Nephron progenitor cell (in vitro differentiated cells): ENCODE measurements at regions not wholly inside any gene's neighbourhood (a gene's known extent, or its start where the extent isn't known, plus 50 kb on each side); places are given as distances from the start of the nearest gene placed in this dataset.
A peak's percentile ranks its signal among the peaks of the same experiment; 100 is the strongest.
"Not testable (repeated sequence)": the region's sequence is repeated elsewhere in the genome, so short reads cannot be mapped to it uniquely, and the experiment has no call there.

Experiments used
- DNase-seq: peaks from one replicate; pipeline ENCODE4 v3.0.0; 2021
- H3K27ac Mint-ChIP-seq: 2 replicates; pipeline ENCODE4 v1.8.0; 2021; ENCODE audit warnings: mild to moderate bottlenecking, moderate library complexity, mixed read lengths
- H3K27me3 Mint-ChIP-seq: 2 replicates; pipeline ENCODE4 v1.8.0; 2021; ENCODE audit warnings: mild to moderate bottlenecking, low read depth, mixed read lengths; ENCODE audit not compliant: poor library complexity
- H3K36me3 Mint-ChIP-seq: 2 replicates; pipeline ENCODE4 v1.8.0; 2021; ENCODE audit warnings: low read depth, mixed read lengths
- H3K4me1 Mint-ChIP-seq: 2 replicates; pipeline ENCODE4 v1.8.0; 2021; ENCODE audit warnings: mixed read lengths
- H3K4me3 Mint-ChIP-seq: 2 replicates; pipeline ENCODE4 v1.8.0; 2021; ENCODE audit warnings: mild to moderate bottlenecking, moderate library complexity, mixed read lengths
- H3K9me3 Mint-ChIP-seq: 2 replicates; pipeline ENCODE4 v1.8.0; 2021; ENCODE audit warnings: mild to moderate bottlenecking, moderate library complexity, mixed read lengths
- TF ChIP-seq, protein P1 (sequence below): fragments of 200-600 bp; sonication (generic); IDR thresholded peaks from 2 replicates; pipeline ENCODE4 v1.5.0; 2021; ENCODE audit warnings: antibody characterized with exemption

DNA sequence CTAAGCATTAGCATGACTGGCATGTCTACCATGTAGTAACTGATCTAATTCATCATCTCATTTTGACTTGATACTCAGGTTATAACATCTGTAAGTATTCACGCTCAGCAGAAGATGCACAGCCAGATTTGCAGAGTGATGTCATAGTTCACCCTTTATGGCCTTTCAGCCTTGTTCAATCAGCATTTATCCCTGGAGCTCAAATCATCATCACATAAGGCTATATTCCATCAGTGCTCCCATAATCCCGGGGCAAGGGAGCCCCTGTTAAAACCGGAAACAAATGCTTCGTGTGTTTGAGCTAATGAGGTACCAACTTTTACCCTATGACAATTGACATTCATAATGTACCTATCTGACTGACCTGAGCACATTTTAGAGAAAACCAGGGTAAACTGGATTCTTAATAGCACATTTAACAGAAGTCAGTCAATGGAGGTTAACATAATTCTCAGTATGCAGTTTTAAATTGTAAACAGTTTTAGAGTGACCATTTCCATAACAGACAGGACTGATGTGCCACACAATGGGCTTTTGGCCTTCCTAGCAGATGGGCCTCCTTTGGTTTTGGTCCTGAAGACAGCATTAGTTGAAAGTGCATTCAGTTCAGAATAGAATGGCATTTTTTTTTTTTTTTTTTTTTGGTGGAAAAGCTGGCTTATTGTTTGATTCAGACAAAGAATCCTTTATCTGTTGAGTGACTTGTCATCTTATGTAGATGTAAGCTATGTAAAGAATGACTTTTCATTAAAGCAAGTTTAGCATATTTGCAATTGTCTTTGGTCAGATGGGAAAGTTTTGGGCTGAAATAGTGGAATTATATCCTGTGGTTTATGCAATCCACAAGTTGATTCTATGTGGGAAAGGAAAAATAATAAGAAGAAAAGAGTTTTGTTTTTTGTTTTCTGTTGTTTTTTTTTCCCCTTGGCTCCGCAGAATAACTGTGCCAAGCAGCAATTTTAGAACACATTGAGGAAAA is 866.0 kb upstream of the ACVR2A start:
- Mint-ChIP-seq H3K36me3 (no peaks in the 10 kb centered on the region), H3K4me3 (no peak overlapping the region), H3K27ac (no peak overlapping the region), H3K9me3 (no peaks in the 10 kb centered on the region), H3K27me3 (no peaks in the 10 kb centered on the region), H3K4me1 (peaks cover 2% of the 10 kb centered on the region)
- no peak for DNase-seq
- TF ChIP-seq, protein P1, sequence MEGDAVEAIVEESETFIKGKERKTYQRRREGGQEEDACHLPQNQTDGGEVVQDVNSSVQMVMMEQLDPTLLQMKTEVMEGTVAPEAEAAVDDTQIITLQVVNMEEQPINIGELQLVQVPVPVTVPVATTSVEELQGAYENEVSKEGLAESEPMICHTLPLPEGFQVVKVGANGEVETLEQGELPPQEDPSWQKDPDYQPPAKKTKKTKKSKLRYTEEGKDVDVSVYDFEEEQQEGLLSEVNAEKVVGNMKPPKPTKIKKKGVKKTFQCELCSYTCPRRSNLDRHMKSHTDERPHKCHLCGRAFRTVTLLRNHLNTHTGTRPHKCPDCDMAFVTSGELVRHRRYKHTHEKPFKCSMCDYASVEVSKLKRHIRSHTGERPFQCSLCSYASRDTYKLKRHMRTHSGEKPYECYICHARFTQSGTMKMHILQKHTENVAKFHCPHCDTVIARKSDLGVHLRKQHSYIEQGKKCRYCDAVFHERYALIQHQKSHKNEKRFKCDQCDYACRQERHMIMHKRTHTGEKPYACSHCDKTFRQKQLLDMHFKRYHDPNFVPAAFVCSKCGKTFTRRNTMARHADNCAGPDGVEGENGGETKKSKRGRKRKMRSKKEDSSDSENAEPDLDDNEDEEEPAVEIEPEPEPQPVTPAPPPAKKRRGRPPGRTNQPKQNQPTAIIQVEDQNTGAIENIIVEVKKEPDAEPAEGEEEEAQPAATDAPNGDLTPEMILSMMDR: no peak

DNA sequence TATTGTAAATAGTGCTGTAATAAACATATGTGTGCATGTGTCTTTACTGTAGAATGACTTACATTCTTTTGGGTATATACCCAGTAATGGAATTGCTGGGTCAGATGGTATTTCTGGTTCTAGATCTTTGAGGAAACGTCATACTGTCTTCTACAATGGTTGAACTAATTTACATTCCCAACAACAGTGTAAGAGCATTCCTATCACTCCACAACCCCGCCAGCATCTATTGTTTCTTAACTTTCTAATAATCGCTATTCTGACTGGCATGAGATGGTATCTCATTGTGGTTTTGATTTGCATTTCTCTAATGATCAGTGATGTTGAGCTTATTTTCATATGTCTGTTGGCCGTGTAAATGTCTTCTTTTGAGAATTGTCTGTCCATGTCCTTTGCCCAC is 873.8 kb upstream of the ACVR2A start:
- peaks cover 40% of the 10 kb centered on the region for H3K9me3 Mint-ChIP-seq
- not testable (repeated sequence) for H3K4me1 Mint-ChIP-seq, H3K36me3 Mint-ChIP-seq, H3K27ac Mint-ChIP-seq, DNase-seq, H3K27me3 Mint-ChIP-seq, H3K4me3 Mint-ChIP-seq

DNA sequence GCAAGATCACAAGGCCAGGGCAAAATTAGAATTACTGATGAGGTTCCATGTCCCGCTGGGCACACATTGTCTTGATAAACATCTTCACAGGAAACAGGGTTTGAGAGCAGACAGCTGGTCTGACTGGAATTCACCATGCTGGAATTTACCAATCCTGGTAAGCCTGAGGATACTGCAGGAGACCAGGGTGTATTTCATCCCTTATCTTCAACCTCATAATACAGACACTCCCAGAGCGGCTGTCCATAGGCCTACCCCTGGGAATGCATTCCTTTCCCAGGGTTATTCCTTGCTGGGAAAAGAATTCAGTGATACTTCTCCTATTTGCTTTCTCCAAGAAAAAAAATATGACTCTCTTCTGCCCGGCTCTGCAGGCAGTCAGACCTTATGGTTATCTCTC is 875.1 kb upstream of the ACVR2A start:
- H3K4me3 Mint-ChIP-seq, DNase-seq, H3K36me3 Mint-ChIP-seq, H3K4me1 Mint-ChIP-seq, H3K27me3 Mint-ChIP-seq: not testable (repeated sequence)
- peaks cover 40% of the 10 kb centered on the region for H3K9me3 Mint-ChIP-seq
- H3K27ac Mint-ChIP-seq: peak overlapping the region; percentile 78

DNA sequence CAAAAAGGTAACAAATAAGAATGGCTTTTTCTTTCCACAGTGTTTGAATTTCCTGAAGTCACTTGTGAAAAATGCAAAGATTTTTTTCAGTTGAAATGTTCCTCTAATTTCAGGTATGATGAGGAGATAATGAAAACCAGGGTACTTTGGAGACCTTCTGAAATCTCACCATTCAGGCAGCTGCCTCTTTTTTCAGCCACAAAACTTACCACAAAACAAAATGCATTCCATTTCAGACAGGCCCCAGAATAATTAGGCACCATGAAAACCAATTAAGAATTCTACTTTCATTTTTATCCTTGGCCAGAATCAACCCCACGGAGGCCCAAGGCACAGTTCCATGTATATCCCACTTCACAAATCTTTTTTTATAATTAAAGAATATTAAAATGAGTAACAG is 880.3 kb upstream of the ACVR2A start:
- H3K4me1 Mint-ChIP-seq: no peaks in the 10 kb centered on the region
- H3K9me3 Mint-ChIP-seq: peaks cover 12% of the 10 kb centered on the region
- no peak overlapping the region for H3K27ac Mint-ChIP-seq
- no peak overlapping the region for H3K4me3 Mint-ChIP-seq
- TF ChIP-seq, protein P1: no peak
- H3K27me3 Mint-ChIP-seq: no peaks in the 10 kb centered on the region
- DNase-seq: no peak
- no peaks in the 10 kb centered on the region for H3K36me3 Mint-ChIP-seq

DNA sequence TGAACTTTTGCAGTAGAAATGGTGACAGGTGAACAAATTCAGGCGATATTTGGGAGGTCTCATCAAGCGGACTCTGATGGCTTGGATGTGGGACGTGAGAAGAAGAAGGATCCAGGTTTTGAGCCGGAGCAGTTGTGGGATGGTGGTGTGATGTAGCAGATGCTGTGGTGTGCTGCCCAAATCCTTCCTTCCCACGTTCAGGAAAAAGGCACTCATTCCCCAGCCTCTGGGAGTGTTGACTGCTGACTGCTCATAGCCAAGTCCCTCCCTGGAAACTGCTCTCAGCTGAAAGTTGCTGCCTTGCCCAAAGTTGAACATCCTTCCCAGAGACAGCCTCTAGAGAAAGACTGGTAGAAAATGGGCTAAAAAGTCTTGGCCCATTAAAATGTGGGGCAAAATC is 890.3 kb upstream of the ACVR2A start:
- no peak overlapping the region for H3K4me3 Mint-ChIP-seq
- H3K36me3 Mint-ChIP-seq: no peaks in the 10 kb centered on the region
- DNase-seq: no peak
- peaks cover 6% of the 10 kb centered on the region for H3K9me3 Mint-ChIP-seq
- H3K27me3 Mint-ChIP-seq: peaks cover 9% of the 10 kb centered on the region
- peaks cover 11% of the 10 kb centered on the region for H3K4me1 Mint-ChIP-seq
- no peak overlapping the region for H3K27ac Mint-ChIP-seq
- TF ChIP-seq, protein P1: no peak

DNA sequence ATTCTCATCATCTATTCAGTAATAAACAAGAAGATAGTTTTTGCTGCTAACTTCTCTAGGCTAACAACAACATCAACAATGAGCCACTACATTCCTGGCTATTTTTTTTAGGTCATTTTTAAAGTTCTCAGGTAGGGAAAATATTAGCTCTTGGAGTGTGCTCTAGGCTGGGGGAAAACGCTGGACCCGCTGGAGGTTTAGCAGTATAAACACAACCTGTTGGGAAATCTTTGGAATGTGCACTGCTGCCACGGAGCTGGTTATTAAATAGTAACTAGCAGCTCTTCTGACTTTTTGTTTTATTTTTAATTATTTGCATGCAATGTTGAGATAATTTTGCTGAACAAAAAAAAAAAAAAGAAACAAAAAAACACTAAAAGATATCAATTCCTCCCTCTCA is 892.1 kb upstream of the ACVR2A start:
- Mint-ChIP-seq H3K9me3 (peaks cover 6% of the 10 kb centered on the region), H3K4me3 (no peak overlapping the region), H3K36me3 (no peaks in the 10 kb centered on the region), H3K27me3 (peaks cover 9% of the 10 kb centered on the region), H3K4me1 (peaks cover 6% of the 10 kb centered on the region), H3K27ac (no peak overlapping the region)
- DNase-seq: no peak
- TF ChIP-seq, protein P1: no peak

DNA sequence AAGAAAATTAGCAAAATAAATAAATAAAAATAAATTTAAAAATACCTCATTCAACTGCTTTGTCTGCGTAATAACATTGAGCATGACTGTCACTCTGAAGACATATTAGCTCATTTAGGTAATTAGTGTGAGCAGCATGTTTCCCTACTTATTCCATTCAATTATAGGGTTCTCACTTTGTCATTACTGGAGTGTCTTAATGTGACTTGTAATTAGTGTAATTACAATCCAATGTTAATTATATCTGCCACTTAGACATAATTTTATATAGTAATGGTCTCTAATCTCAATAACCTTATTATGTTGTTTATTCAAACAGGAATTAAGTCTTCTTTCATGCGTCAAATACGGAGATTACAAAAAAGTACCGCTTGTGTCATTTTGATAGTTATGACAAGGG is 893.9 kb upstream of the ACVR2A start:
- Mint-ChIP-seq H3K27me3 (peaks cover 9% of the 10 kb centered on the region), H3K4me3 (no peak overlapping the region), H3K36me3 (no peaks in the 10 kb centered on the region), H3K4me1 (peaks cover 6% of the 10 kb centered on the region), H3K9me3 (peaks cover 3% of the 10 kb centered on the region), H3K27ac (no peak overlapping the region)
- no peak for DNase-seq
- TF ChIP-seq, protein P1: no peak
